Fibroblast of lung (primary cell): ENCODE measurements at regions not wholly inside any gene's neighbourhood (a gene's known extent, or its start where the extent isn't known, plus 50 kb on each side); places are given as distances from the start of the nearest gene placed in this dataset.

Experiments
- DNase-seq, 2 donors: peaks; one replicate each; pipeline versions ENCODE4 v3.0.0 to v3.0.0-alpha.2; 2010; ENCODE audit warnings: low read depth in 2 of 2
- H2AFZ ChIP-seq: 2 replicates; pipeline ENCODE4 v1.5.1; 2012; ENCODE audit warnings: low read length, control low read depth, inconsistent platforms
- H3K27ac ChIP-seq: 2 replicates; pipeline ENCODE4 v1.5.1; 2011; ENCODE audit warnings: low read length, control low read depth; ENCODE audit not compliant: insufficient read depth
- H3K27me3 ChIP-seq: 2 replicates; pipeline ENCODE4 v1.5.1; 2011; ENCODE audit warnings: mild to moderate bottlenecking, low read length; ENCODE audit not compliant: control insufficient read depth, insufficient read depth
- H3K36me3 ChIP-seq: 2 replicates; pipeline ENCODE4 v1.5.1; 2011; ENCODE audit warnings: low read length; ENCODE audit not compliant: control insufficient read depth, insufficient read depth
- H3K4me1 ChIP-seq: 2 replicates; pipeline ENCODE4 v1.5.1; 2011; ENCODE audit warnings: low read length; ENCODE audit not compliant: control insufficient read depth, insufficient read depth; ENCODE audit errors: extremely low read depth
- H3K4me2 ChIP-seq: 2 replicates; pipeline ENCODE4 v1.5.1; 2011; ENCODE audit warnings: low read length, control low read depth; ENCODE audit not compliant: insufficient read depth; ENCODE audit errors: extremely low read depth
- H3K4me3 ChIP-seq, 4 experiments: fragments of 200-600 bp in 1 of 4; sonication (generic) in 1 of 4; replicated peaks in 1 of 4; 2 replicates each; pipeline ENCODE4 v1.5.1; 2011 to 2016; ENCODE audit warnings: low read length in 4 of 4, low read depth in 3 of 4, mild to moderate bottlenecking in 3 of 4, control low read depth in 2 of 4, inconsistent platforms in 1 of 4, mixed read lengths in 1 of 4; ENCODE audit not compliant: insufficient read depth in 1 of 4; ENCODE audit errors: control extremely low read depth in 1 of 4
- H3K79me2 ChIP-seq: 2 replicates; pipeline ENCODE4 v1.5.1; 2012; ENCODE audit warnings: mild to moderate bottlenecking, low read length, inconsistent platforms; ENCODE audit not compliant: control insufficient read depth, insufficient read depth
- H3K9ac ChIP-seq: 2 replicates; pipeline ENCODE4 v1.5.1; 2011; ENCODE audit warnings: mild to moderate bottlenecking, low read length, control low read depth; ENCODE audit not compliant: insufficient read depth
- H3K9me3 ChIP-seq: 2 replicates; pipeline ENCODE4 v1.5.1; 2012; ENCODE audit warnings: low read depth, low read length; ENCODE audit not compliant: control insufficient read depth, insufficient read depth
- H4K20me1 ChIP-seq: 2 replicates; pipeline ENCODE4 v1.5.1; 2011; ENCODE audit warnings: low read length; ENCODE audit not compliant: control insufficient read depth, insufficient read depth; ENCODE audit errors: extremely low read depth
- CTCF ChIP-seq, 2 donors: IDR thresholded peaks in 1 of 2; conservative IDR thresholded peaks in 1 of 2; 1 replicate in 1 of 2; 2 replicates in 1 of 2; pipeline ENCODE4 v1.5.1; 2011 to 2012; ENCODE audit warnings: low read length in 2 of 2, control low read depth in 1 of 2, inconsistent platforms in 1 of 2, low read depth in 1 of 2, mild to moderate bottlenecking in 1 of 2
- EZH2 ChIP-seq: IDR thresholded peaks from 2 replicates; pipeline ENCODE4 v1.5.1; 2012; ENCODE audit warnings: low read length, control low read depth, mild to moderate bottlenecking; ENCODE audit errors: missing control alignments

- Histone ChIP-seq H4K20me1 (no peaks in the 10 kb centered on the region), H3K79me2 (no peaks in the 10 kb centered on the region), H3K4me3 (no peak overlapping the region), H3K27me3 (no peaks in the 10 kb centered on the region), H3K36me3 (no peaks in the 10 kb centered on the region), H2AFZ (no peak overlapping the region), H3K9ac (no peak overlapping the region), H3K27ac (no peak overlapping the region), H3K9me3 (no peaks in the 10 kb centered on the region), H3K4me2 (no peak overlapping the region), H3K4me1 (no peaks in the 10 kb centered on the region)
- DNase-seq: no peak
- TF ChIP-seq CTCF (conservative IDR thresholded peaks at IDR 0.05 in 1 of 2, IDR thresholded peaks at IDR 0.05 in 1 of 2; ENCODE audit: low read depth in 1 of 2, low read length in 2 of 2) (no peak), EZH2 (no peak)
Measured at GRCh38 chr12:127886827-127887226, 380.1 kb upstream of the TMEM132C start.

GRCh38 chr12:127888943-127889719 lies 377.8 kb upstream of the TMEM132C start:
- Histone ChIP-seq H2AFZ (no peak overlapping the region), H3K4me1 (no peaks in the 10 kb centered on the region), H3K36me3 (no peaks in the 10 kb centered on the region), H3K4me2 (no peak overlapping the region), H3K4me3 (no peak overlapping the region), H3K27ac (no peak overlapping the region), H3K27me3 (no peaks in the 10 kb centered on the region), H3K79me2 (no peaks in the 10 kb centered on the region), H4K20me1 (no peaks in the 10 kb centered on the region), H3K9me3 (no peaks in the 10 kb centered on the region), H3K9ac (no peak overlapping the region)
- peak in 1 of 2 donors; percentile 26 for DNase-seq
- TF ChIP-seq EZH2 (no peak), CTCF (conservative IDR thresholded peaks at IDR 0.05 in 1 of 2, IDR thresholded peaks at IDR 0.05 in 1 of 2; ENCODE audit: low read depth in 1 of 2, low read length in 2 of 2) (no peak)

- H4K20me1 ChIP-seq: no peaks in the 10 kb centered on the region
- H3K79me2 ChIP-seq: no peaks in the 10 kb centered on the region
- DNase-seq: no peak
- no peaks in the 10 kb centered on the region for H3K4me1 ChIP-seq
- no peak overlapping the region for H3K4me2 ChIP-seq
- TF ChIP-seq EZH2 (no peak), CTCF (conservative IDR thresholded peaks at IDR 0.05 in 1 of 2, IDR thresholded peaks at IDR 0.05 in 1 of 2; ENCODE audit: low read depth in 1 of 2, low read length in 2 of 2) (no peak)
- no peak overlapping the region for H3K27ac ChIP-seq
- H2AFZ ChIP-seq: no peak overlapping the region
- no peak overlapping the region for H3K9ac ChIP-seq
- no peaks in the 10 kb centered on the region for H3K27me3 ChIP-seq
- no peak overlapping the region for H3K4me3 ChIP-seq
- H3K36me3 ChIP-seq: no peaks in the 10 kb centered on the region
- H3K9me3 ChIP-seq: no peaks in the 10 kb centered on the region
Measured at GRCh38 chr12:127893895-127894609, 372.9 kb upstream of the TMEM132C start.
